ENCODE measurements at regions not wholly inside any gene's neighbourhood (a gene's known extent, or its start where the extent isn't known, plus 50 kb on each side); places are given as distances from the start of the nearest gene placed in this dataset.
"Not testable (repeated sequence)": the region's sequence is repeated elsewhere in the genome, so short reads cannot be mapped to it uniquely, and the experiment has no call there.

- TF ChIP-seq CTCF, POLR2A (IDR thresholded peaks at IDR 0.05): not testable (repeated sequence)
Measured at GRCh38 chr20:30518906-30519305, 738.6 kb upstream of the DEFB115 start.

Data from adrenal gland (tissue), 5 donors.